Ovary (tissue), 3 donors: ENCODE measurements at regions not wholly inside any gene's neighbourhood (a gene's known extent, or its start where the extent isn't known, plus 50 kb on each side); places are given as distances from the start of the nearest gene placed in this dataset.

Experiments used
- CTCF ChIP-seq, 3 donors: fragments of 450-650 bp in 2 of 3; fragments of 200-600 bp in 1 of 3; IDR thresholded peaks; one replicate each; pipeline versions ENCODE4 v1.5.1 to v1.8.0; 2016 to 2022; ENCODE audit warnings: antibody characterized with exemption in 3 of 3, mild to moderate bottlenecking in 1 of 3
- EP300 ChIP-seq: sonication (generic); formaldehyde crosslinking; IDR thresholded peaks from one replicate; pipeline ENCODE4 v1.6.1; 2017; ENCODE audit warnings: antibody characterized with exemption
- POLR2A ChIP-seq: fragments of 450-650 bp; IDR thresholded peaks from one replicate; pipeline ENCODE4 v1.6.1; 2017; ENCODE audit warnings: antibody characterized with exemption, mild to moderate bottlenecking, moderate library complexity
- donor health status: DM: no; HTN: no; CAD: no.

GRCh38 chr18:59846814-59847490 is 52.8 kb upstream of the PMAIP1 start:
- TF ChIP-seq POLR2A = no peak
- TF ChIP-seq CTCF (IDR thresholded peaks at IDR 0.05) = no peak
- no peak for TF ChIP-seq EP300
